ENCODE measurements at regions not wholly inside any gene's neighbourhood (a gene's known extent, or its start where the extent isn't known, plus 50 kb on each side); places are given as distances from the start of the nearest gene placed in this dataset.

DNA sequence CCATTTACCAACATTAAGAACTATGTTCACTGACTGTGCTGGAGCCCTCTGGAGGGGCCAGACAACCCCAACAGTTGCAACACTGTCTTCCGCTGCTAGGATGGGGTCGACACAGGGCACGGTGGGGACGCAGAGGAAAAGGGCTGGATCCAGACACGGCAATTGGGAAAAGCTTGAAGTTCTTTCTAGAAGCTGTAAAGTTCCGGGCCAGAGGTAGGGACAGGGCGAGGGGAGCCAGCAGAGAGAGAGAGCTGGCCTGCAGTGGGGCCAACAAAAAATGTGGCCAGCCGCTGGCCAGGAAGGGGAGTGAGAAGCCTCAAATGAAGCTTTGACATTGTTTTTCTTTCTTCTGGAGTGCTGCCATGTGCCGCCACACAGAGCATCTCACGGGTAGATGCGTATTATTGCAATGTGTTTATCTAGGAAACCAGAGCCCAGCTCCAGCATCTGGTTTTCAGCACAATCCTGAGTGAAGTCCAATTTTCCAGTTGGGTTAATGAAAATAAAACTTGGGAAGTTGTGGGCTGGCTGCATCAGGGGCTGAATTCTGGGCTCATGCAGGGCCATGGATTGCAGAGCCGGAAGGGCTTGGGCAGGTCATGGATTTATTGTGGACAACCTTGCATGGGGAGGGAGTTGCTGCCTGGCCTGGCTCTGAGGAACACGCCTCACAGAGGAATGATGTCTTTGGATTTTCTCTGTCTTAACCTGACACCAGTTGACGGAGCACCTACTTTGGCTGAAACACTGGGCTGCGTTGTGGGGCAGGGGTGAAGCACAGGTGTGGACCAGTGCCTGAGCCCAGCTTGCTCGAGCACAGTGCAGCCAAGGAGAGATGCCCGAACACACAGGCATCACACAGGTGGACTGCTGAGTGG, 67.6 kb upstream of the AMPD3 start:
- no peak for DNase-seq (ENCODE audit: low spot score)

DNA sequence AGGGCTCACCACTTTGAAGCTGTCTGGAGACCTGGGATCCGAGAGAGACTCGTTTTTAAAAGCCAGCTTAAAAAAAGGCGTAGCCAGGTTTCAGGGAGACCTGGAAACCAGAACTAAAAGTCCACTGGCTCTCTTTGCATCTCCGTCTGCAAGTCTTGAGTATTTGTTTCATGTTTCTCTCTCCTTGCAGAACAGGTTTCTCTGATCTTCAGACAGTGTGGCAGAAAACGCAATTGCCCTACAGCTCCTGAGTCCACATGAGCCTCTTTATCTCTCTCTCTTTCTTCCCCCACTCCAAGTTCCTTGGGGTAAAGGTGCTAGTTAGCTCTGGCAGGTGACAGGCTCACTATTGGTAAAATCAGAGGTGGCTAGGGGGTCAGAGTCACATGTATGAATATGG, 67.0 kb upstream of the AMPD3 start:
- DNase-seq (ENCODE audit: low spot score), result no peak

DNA sequence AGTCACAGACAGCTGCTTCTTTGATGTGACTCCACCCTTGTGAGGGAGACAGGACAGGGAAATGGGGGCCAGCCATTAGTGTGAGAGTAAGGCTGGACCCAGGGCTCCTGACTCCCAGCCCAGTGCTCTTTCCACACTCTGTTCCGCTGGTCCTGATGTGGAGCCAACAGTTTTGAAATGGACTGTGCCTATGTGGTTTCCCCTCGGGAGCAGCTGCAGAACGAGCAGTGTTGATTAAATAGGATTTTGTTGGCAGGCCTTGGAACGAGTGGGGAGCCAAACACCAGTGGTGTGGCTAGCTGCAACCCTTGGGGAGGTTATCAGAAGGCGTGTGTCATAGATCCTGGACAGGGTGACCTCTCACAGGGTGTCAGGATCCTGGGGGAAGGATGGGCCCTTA, 66.5 kb upstream of the AMPD3 start:
- no peak for DNase-seq (ENCODE audit: low spot score)

DNA sequence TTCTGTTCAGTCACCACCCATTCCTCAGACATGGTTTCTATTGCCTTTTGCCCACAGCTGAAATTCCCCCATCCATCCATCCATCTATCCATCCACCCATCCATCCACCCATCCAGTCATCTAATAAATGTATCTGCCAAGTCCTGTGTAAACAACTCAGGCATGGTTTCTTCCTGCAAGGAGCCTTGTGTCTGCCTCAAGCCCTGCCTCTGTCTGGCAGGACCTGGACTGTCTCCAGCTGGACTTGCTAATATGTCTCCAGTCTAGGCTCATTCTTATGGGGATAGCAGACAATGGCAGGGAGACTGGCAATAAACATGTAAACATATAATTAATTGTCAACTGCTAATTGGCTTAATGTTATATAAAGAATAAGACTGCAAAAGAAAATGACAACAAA, 64.7 kb upstream of the AMPD3 start:
- no peak for DNase-seq (ENCODE audit: low spot score)

DNA sequence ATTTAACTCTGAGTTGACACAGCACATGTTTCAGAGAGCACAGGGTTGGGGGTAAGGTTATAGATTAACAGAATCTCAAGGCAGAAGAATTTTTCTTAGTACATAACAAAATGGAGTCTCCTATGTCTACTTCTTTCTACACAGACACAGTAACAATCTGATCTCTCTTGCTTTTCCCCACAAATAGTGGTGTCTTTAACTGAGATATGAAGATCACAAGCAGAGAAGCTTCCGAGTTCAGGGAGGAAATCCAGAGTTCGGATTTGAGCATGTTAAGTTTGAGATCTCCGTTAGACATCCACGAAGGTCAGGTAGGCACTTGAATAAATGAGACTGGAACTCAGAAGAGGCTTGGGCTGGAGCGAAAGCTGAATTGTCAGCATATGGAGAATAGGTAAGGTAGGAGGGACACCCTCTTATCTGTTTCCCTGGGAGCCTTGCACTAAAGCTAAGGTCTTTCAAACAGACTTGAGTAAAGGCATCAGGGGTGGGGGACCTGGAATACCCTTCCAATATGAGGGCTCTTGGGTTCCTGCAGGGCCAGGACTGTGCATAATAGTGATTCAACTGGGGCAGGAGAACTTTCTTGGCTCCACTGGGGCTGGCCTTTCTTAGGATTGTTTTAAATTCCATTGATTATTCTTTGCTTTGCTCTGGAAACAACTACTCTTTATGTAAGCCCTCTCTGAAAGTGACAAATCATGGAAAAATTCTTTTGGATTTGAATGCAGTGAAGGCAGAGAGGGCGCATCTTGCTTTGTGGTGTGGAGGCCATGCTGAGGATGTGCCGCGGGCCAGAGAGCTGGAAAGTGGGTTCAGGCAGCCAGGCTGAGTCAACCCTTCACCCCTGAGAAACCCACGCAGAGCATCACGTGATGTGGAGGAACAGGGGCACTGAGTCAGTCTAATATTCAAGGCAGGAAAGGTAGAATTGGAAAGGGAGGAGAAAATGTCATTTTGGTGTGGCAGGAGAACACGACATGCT, 62.7 kb upstream of the AMPD3 start:
- peak; percentile 38 for DNase-seq (ENCODE audit: low spot score)

DNA sequence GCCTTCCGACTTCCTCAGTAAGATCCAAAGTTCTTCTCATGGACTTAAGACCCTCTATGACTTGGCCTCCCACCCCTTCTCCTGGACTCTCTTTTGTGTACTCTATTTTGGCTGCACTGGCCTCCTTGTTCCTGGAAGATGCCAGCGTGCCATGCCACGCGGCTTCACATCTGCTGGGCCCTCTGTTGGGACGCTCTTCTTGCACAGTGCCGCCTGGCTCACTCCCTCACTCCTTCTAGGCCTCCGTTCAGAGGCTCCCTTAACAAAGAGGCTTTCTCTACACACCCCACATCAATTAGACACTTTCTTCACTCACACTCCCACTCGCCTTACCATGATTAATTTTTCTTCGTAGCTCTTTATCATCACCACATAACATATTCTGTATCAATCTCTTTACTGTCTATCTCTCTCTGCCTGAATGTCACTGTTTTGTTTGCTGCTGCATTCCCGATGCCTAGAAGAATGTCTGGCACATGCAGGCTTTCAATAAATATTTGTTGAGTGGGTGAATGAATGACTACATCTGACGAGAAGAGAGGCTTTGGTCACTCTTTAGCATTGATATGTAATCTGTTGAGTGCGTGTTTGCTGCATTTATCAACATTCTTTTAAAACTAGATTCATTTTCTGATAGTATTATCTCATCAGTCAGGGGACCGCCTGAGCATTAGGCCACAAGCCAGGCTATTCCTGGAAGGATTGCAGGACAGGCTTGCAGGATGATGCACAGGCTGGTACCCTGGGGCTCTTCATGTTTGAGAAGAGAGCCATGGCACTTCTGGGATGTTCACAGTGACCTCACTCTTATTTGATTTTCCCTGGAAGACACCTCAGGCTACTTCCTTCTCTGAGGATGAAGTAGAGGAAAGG, 60.6 kb upstream of the AMPD3 start:
- DNase-seq (ENCODE audit: low spot score), result no peak

DNA sequence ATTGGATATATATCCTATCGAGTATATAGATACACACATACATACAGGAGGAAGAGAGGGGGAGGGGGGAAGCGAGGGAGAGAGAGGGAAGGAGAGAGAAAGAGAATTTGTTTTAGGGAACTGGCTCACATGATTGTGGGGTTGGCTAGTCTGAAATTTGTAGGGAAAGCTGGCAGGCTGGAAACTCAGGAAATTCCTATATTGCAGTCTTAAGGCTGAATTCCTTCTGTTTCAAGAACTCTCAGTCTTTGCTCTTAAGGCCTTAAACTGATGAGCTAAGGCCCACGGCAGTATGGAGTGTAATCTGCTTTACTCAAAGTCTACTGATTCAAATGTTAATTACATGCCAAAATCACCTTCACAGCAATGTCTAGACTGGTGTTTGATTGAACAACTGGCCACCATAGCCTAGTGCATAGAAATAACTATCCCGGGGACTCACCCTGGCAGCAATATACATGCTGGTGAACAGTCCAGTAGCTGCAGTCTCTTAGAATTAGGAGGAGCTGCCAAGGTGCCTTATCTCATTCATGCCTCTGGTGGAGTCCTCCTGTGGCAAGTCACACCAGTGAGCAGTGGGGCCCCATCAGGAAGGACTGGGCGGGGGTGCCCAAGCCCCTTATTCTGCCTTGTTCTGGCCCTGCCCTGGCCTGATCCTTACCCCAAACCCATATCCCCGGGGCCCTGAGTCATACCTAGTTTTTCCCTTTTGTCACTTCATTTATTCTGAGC, 59.7 kb upstream of the AMPD3 start:
- no peak for DNase-seq (ENCODE audit: low spot score)

DNA sequence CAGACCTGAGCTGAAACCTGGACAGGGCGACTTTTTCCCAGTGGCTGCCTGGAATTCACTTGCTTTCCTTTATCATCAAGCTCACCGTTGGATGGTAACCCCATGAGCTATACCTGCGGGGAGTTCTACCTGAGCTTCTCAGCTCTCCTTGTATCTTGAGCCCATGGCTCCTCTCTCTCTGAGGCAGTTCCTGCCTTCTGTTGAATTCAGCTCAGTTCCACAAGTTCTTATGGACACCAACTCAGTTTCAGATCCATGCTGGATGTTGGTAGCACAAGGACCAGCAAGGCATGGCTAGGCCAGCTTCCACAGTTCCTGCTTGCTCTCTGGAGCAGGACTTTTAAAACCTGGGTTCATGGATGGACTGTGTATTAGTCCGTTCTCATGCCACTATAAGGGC, 58.3 kb upstream of the AMPD3 start:
- no peak for DNase-seq (ENCODE audit: low spot score)

DNA sequence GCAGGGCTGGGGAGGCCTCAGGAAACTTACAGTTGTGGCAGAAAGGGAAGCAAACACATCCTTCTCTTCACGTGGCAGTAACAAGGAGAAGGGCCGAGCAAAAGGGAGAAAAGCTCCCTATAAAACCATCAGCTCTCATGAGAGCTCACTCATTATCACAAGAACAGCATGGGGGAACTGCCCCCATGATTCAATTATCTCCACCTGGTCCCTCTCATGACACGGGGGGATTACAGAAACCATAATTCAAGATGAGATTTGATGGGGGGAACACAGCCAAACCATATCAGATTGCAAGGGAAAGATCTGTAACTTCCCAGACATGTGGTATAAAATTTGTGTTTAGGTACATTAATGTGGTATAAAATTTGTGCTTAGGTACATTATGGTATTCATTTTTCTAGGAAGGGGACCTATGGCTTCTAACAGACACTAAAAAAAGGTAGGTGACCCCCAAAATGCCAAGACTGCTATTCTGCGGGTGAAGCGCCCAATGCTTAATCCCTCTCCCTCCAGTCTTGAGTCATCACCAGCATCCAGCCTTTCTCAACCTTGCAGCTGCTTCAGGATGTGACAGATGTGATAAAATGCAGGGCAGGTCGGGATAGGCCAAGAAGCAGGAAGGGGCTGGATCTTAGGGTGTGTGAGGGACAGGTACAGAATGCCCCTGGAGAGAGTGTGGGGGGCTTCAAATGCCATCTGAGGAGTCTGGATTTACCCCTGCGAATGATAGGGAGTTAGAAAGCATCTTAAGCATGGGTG, 57.7 kb upstream of the AMPD3 start:
- no peak for DNase-seq (ENCODE audit: low spot score)

DNA sequence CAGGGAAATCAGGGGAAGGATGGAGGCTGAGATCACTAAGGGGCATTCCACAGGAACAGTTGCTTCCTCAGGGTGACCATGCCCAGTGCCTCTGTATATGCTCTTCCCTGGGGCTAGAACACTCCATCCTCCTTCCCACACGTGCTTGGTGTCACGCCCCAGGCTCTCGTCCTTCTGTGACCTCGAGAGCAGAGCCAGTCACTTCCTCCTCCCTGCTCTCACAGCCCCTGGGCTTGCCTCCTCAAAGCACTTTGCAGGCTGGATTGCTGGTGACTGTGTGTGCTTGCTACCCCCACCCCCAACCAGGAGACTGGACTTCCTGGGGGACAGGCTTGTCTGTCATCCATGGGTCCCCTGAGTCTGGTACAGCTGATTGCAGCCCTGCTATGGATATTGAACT, 56.5 kb upstream of the AMPD3 start:
- DNase-seq (ENCODE audit: low spot score), result no peak

DNA sequence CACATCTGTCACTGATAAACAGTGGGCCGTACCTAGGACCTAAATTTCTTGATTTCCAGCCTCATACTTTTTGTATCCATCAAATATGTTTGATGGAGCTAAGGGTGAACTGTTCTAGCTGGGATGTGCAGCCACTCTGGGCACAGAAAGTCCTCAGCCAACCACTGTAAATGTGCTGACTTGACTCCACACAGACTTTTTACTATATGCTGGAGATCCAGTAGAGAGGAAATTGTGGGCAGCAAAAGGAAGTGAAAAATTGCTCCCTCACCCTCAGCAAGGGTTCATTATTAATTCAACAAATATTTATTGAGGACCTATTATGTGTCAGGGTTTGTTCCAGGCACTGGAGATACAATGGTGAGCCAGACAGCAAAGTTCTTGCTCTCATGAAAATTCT, 54.2 kb upstream of the AMPD3 start:
- DNase-seq (ENCODE audit: low spot score), result no peak

DNA sequence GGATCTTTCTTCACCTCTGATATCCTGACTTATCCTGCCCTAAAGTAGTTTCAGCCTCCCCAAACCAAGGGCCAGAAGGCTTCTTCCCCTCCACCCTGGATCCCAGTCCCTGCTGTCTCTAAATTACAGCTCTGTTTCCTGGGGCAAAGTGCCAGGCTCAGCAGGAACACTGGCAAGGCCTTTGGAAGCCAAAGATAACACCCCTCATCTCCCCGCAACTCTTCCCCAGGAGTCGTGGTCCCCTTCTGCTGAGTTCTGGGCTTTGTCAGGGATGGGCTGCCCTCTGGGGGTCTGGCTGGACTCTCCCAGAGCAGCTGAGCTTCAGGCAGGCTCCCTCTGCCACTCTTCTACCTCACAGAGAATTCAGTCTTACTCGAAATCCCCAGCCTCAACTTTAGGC, 53.8 kb upstream of the AMPD3 start:
- DNase-seq (ENCODE audit: low spot score), result no peak

DNA sequence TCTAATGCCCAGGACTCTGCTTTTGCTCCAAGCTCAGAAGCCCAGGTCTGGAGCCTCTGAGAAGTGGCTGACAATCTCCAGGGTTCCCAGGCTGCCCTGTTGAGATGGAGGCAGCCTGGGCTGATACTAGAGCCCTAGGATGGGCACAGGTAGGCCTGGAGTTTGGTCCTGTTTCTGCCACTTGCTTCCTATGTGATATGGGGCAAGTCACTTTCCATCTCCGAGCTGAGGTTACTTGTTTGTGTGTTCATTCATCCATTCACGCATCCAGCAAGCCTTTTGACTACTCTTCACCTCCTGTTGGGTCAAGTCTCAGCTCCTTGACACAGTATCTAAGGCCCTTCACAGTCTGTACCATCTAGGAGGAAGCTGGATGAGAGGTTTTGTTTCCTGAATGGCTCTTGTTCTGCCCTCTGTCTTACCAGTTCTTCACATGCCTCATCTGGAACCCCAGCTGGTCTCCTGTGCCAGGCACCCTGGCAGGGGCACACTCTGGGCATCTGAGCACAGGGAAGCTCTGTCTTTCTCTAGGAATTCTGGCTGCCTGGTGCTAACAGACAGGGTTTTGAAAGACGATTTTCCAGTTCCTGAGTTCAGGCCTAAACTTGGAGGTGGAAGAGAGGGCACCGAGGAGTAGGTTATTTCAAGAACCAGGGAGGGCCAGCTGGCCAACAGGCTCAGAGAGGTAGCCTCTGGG, 53.2 kb upstream of the AMPD3 start:
- DNase-seq (ENCODE audit: low spot score), result no peak

Data from COLO829 (cell line).